ENCODE measurements at regions not wholly inside any gene's neighbourhood (a gene's known extent, or its start where the extent isn't known, plus 50 kb on each side); places are given as distances from the start of the nearest gene placed in this dataset.
"Not testable (repeated sequence)": the region's sequence is repeated elsewhere in the genome, so short reads cannot be mapped to it uniquely, and the experiment has no call there.

- DNase-seq (ENCODE audit: low read depth): peak; percentile 81
Measured at GRCh38 chr4:156109943-156110900, 156.6 kb upstream of the CTSO start.

DNA sequence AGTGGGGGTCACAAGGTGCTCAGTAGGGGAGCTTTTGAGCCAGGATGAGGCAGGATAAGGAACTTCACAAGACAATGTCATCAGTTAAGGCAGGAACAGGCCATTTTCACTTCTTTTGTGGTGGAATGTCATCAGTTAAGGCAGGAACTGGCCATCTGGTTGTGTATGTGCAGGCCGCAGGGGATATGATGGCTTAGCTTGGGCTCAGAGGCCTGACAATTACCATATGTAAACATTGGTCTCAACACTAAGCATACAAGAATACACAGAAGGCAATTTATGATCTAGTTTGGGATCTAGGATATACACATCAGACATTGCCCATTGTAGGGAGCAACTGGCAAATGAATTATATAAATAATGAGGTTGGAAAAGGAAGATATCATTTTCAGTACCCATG is 155.4 kb upstream of the CTSO start:
- not testable (repeated sequence) for DNase-seq (ENCODE audit: low read depth)

DNA sequence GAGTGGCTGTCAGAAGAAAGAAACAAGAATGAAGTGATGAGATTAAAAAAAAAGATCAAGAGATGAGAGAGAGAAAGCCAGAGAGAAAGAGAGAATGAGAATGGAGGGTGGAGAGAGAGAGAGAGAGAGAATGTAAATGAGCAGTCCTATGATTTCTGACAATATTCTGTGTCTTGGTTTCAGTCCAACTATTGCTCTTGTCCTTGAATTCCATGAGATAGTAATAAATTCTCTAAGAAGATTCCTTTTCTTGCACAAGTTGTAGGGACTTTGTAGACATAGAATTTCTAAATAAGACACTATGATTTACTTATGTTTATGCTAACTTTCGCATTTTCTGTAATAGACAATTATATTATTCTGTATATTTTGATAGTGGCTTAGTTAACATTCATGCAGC is 149.6 kb upstream of the CTSO start:
- no peak for DNase-seq (ENCODE audit: low read depth)

DNA sequence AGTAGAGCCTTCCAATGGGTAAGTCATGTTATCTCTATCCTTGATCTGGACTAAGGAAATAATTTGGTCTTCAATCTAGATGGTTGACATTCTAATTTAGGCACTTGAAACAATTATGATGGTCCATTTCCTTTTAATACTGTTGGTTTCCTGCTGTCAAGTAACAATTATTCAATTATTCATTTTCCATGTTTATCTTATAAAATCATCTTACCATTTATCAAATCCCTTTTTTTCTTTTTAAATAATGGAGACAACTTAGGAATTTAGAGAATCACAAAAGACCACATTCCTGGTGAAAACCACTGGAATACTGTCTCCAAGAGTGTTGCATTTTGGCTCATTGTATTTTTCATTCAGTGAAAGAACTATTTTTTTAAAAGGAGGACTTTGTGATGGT is 148.7 kb upstream of the CTSO start:
- DNase-seq (ENCODE audit: low read depth): no peak

DNA sequence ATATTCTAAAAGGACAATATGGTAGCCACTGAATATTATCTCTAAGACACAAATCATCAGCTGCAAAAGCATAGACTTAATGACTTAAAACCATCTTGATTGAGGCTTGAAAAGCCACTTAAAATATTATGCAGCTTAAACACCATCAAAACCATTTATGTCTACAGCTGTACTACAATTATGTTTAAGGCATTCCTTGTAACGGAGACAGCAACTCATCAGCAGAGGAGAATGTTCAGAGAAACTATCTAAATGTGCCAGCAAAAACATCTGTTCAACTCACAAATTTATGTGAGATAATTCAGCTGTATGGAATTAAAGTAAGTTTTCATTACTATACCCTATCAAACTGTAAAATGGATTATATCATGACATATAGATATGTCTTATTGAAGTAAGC is 147.9 kb upstream of the CTSO start:
- peak; percentile 61 for DNase-seq (ENCODE audit: low read depth)

DNA sequence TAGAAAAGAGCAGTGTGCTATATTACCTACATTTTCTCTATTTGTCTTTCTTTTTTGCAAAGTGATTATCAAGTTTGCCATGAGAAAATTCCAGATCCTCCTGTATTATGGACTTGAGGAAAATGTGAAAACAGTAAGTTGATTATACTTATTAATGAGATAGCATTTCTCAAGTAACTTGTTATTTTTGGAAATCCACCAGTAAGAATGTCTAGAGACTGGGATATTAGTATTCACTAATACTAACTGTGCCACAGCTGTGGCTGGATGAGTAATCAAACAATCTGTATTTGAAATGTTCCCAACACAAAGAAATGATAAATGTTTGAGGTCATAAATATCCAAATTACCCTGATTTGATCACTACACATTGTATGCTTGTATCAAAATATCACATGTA is 147.0 kb upstream of the CTSO start:
- DNase-seq (ENCODE audit: low read depth): peak; percentile 61

DNA sequence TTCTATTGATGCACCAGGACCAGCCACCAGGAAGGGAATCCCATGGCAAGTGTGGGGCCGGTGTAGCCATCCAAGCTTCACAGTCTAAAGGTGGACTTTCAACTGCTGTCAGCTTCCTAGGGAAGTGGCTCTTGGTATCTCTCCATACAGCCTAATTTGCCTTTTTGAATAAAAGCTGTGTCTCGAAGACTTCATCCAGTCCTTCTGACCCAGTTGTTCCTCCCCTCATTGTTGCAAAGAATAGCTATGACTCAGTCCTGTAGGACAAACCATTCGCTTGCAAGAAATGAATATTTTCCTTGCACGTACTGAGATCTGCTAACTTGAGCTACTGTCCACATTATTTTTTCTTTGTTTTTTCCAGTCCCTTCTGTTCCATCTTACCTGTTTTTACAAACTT is 145.1 kb upstream of the CTSO start:
- DNase-seq (ENCODE audit: low read depth): peak; percentile 70

GRCh38 chr4:156085100-156085499 is 131.4 kb upstream of the CTSO start:
- DNase-seq (ENCODE audit: low read depth): no peak

GRCh38 chr4:156084373-156084772 is 130.7 kb upstream of the CTSO start:
- DNase-seq (ENCODE audit: low read depth): no peak

- no peak for DNase-seq (ENCODE audit: low read depth)
Measured at GRCh38 chr4:156073976-156074375, 120.3 kb upstream of the CTSO start.

DNA sequence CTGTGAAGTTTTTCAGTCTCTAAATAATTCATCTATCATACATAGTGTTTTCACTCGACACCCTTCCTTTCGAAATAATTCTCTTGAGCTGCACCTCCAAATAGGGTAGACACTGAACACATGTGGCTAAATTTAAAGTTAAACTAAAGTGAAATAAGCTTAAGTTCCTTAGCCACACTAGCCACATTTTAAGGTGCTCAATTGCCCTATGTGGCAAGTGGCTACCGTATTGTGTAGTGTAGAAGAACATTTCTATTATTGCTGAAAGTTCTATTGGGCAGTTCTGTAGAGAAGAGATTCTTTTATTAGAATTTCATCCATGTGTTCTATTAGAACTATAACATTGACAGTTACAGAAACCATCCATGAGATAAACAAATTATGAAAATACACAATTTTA is 107.0 kb upstream of the CTSO start:
- DNase-seq (ENCODE audit: low read depth): no peak

- DNase-seq (ENCODE audit: low read depth): no peak
Measured at GRCh38 chr4:156053174-156053573, 99.5 kb upstream of the CTSO start.

DNA sequence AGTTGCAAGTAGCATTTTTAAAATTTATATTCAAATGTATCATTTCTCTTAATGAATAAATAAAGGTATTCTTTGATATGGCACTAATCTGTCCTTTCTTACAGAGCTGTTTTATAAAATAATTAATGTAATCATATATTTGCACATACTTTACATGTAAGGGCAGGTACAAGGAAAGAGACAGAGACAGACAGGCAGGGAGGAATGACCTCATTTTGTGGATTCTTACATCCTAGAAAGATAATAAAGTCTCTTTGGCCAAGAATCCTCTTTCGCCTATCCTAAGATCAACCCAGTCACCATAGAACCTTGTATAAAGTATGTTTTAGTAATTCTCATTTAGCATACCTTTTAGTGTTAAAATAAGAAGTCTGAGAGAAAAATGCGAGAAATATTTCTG is 98.5 kb upstream of the CTSO start:
- no peak for DNase-seq (ENCODE audit: low read depth)

DNA sequence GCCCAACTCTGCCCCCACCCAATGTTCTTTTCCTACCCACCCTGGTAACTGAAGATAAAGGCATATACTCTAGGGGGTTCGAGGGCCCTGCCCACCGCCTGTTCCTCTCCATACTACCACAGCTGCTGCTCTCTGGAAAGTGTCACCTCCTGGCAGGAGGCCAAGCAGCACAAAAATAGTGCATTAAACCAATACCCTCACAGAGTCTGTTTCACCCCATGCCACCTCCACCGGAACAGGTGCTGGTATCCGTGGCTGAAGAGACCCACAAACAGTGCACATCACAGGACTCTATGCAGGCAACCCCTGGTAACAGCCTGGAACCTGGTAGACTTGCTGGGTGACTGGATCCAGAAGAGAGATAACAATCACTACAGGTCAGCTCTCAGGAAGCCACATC is 85.1 kb upstream of the CTSO start:
- peak; percentile 45 for DNase-seq (ENCODE audit: low read depth)

DNA sequence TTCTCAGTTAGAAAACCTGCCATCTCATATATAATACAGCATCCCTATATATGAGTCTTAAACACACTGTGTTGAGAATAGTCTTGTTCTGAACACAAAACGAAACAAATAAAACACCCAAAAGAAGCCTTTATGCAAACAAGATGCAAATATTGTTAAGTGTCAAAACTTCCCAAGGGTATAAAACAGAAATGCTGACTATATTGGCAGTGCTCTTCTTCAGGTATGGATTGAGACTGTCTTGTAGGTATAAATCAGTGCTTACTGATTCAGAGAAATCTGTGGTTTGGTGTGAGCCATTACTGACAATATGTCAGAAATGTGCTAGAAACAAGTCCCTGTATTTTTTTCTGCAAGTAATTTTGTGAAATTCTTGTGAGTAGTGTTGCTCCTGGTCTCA is 82.8 kb upstream of the CTSO start:
- no peak for DNase-seq (ENCODE audit: low read depth)

- no peak for DNase-seq (ENCODE audit: low read depth)
Measured at GRCh38 chr4:156029691-156030090, 76.0 kb upstream of the CTSO start.

DNA sequence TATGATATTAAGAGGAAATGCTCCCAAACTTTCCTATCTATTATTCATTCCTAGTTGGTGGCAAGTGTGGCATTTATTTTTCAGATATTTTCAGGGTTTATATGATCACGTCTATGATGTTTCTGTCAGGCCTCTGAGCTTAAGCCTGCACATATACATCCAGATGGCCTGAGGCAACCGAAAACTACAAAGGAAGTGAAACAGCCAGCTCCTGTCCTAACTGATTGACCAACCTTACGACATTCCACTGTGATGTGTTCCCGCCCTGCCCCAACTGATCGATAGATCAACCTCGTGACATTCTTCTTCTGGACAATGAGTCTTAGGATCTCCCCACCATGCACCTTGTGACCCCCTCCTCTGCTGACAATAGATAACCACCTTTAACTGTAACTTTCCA is 67.6 kb upstream of the CTSO start:
- DNase-seq (ENCODE audit: low read depth): no peak

GRCh38 chr4:156019246-156019645 is 65.6 kb upstream of the CTSO start:
- DNase-seq (ENCODE audit: low read depth): no peak

DNA sequence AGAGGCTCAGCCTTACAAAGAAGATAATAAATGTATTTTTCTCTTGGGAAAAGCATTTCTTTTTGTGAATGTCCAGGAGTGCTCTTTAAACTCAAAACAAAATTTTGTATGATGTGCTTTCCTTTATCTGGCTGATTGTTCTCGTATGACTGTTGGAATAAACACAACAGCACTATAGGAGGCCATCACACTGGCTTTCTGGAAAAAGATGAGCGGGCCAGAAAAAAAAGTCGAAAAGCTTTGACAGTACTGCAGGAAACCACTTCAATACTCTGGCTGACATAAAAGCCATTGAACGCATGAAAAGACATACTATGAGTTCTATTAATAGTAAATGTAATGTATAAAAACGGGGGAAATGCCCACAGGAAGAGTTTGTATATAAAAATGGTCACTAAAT is 64.7 kb upstream of the CTSO start:
- DNase-seq (ENCODE audit: low read depth): no peak

DNA sequence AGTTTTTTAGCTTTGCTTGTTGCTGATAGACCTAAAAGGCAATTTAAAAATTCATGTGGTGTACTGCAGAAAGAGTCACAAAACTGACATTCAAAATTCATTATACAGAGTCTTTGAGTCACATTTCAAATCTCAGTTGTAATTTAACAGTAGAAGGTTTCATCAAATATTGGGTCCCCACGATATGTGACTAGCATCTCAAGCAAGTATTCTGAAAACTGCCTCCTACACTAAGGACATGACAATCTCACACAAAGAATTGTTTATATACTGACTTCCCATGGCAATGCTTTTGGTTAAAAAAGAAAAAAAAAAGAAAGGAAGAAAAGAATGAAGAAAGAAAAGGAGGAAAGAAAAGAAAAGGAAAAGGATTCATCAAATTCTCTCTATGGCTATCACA is 62.1 kb upstream of the CTSO start:
- no peak for DNase-seq (ENCODE audit: low read depth)

GRCh38 chr4:156006192-156006591 is 52.5 kb upstream of the CTSO start:
- DNase-seq (ENCODE audit: low read depth): no peak
